CD4-positive, alpha-beta T cell treated with Interleukin-4 for 1 hour (primary cell): ENCODE measurements at regions not wholly inside any gene's neighbourhood (a gene's known extent, or its start where the extent isn't known, plus 50 kb on each side); places are given as distances from the start of the nearest gene placed in this dataset.

Experiments
- DNase-seq, 2 donors: peaks; one replicate each; pipeline ENCODE4 v3.0.0-alpha.2; 2020 to 2022

DNA sequence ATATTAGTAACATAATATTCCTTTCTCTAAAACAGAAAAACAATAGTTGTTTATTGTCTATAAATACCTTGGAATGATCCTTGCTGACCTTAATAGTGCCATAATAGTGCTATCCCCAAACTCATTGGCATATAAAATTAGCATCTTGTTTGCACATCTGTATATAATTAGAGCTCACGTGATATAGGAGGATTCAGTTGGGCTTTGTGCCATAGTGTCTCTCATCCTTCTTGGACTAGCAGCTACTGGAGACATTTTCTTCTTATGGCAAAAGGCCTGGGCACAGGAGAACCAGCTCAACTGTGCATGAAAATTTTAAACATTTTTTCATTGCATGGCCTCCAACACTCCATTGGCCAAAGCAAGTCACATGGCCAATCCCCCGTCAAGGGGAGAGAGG, 342.5 kb downstream of the SPATA31D1 start:
- no peak for DNase-seq

DNA sequence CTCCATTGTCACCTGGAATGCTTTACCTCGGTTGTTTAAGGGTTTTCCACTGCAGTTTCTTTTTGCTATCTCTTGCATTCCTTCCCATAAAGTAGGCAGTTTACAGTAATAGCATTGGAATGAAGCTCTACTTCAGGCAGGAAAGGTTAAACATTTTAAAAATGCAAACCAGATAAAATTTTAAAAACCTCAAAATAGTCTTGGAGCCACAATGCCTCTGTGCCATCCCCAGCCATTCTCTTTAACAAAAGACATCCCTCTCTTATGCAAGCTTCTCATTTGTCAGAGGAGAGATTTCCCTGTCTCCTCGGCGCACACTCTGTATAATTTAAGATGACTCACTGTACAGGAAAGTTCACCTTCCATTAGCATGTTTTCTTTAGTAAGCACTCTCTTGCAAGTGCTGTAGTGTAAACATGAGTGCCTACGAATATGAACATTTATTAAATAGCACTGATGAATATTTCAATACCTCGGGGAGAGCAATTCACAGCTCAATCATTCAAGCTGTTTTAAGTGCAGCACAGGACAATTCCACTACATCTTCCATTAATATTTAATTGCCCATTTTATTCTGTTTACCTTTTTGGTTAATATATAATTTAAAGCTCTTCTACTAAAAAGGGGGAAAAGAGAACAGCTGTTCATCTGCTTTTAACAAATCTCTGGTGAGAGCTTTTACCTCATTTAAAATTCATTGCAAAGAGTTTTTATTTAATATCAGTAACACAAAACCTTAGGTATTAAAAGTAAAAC, 343.6 kb downstream of the SPATA31D1 start:
- DNase-seq = no peak

DNA sequence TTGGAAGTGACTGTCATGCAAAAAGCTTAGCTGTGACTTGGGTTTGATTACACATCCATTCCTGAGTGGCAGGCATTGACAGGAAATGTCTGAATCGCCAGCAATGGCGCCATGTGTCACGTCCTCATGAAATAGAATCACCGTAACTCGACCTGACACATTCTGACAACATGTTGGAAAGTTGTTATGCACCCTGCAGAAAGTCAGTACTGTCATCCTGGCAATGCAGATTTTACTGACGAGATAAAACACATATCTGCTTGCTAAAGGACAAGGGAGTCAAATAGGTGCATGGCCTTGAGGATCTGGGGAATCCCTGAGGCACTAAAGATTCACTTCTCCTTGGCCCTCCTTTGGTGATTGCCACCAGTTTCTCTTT, 344.2 kb downstream of the SPATA31D1 start:
- no peak for DNase-seq

DNA sequence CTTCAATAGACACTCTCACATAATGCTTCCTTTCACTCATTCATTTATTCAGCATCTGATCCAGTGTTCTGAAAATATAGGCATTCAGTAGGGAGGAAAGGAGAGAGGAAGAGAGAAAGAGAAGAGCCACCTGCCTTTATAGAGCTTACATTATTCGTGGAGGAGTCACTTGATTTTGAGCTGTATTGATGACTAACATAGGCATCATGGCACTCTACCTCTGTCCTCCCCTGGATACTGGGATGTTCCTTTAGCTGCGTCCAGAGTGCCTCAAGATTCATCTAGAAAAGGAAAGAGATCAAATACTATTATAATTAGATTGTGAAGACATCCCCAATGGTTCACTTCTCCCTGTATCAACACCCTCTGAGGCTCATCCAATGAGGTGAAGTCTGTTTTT, 345.1 kb downstream of the SPATA31D1 start:
- DNase-seq = no peak

DNA sequence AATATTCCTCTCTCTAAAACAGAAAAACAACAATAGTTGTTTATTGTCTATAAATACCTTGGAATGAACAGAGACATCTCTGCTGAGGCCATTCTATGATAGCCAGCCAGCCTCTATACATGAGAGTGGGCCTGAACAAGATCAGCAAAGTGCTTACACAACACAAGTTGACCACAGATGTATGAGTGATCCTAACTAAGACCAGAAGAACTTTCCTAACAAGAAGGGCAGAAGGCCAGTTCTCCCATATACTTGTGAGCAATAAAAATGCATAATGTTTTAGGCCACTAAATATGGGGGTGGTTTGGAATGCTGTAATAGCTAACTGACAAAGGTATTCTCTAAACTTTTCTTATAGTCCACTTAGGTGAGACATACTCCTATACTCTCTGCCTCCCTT, 345.7 kb downstream of the SPATA31D1 start:
- DNase-seq = no peak

DNA sequence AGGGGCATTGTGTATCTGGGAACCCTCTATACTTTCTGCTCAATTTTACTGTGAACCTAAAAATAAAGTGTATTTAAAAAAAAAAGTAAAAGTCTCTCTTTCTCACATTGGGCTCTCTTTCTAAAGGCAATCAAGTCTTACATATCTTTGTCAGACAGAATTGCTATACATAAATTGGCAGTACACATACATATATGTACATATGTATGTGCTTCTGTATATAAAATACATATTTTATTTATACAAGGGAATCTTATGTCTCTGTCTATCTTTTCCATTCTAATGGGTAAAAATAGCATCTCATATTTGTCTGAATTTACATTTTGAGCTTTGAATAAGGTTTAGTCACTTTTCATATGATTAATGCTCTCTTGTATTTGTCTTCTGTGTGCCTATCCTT, 348.8 kb downstream of the SPATA31D1 start:
- DNase-seq = no peak

DNA sequence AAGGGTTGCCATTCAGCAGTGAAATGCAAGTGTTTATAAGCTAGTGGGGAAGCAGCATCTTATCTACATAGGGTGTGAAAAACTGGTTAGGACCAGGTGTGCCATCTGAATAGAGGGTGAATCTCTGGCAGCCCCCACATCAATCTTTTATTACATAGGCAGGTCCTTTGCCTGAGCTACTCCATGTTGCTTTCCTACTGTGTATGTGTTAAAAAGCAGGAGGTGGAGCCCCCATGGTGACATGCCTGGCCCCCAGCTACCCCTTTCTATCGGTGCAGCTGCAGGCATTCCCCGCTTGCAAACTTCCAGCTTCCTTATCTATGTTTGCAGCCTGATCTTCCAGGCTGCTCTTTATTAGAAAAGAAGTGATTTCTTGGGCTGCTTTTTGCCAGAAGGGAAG, 353.5 kb downstream of the SPATA31D1 start:
- no peak for DNase-seq

DNA sequence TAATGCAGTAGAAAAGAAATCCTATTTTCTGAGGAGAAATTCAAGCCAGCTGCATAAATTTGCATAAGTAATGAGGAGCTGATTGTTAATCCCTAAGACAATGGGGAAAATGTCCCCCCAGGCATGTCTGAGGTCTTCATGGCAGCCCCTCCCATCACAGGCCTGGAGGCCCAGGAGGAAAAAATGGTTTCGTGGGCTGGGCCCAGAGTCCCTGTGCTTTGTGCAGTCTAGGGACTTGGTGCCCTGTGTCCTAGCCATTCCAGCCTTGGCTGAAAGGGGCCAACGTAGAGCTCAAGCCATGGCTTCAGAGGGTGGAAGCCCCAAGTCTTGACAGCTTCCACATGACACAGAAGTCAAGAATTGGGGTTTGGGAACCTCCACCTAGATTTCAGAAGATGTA, 357.5 kb downstream of the SPATA31D1 start:
- DNase-seq = no peak

DNA sequence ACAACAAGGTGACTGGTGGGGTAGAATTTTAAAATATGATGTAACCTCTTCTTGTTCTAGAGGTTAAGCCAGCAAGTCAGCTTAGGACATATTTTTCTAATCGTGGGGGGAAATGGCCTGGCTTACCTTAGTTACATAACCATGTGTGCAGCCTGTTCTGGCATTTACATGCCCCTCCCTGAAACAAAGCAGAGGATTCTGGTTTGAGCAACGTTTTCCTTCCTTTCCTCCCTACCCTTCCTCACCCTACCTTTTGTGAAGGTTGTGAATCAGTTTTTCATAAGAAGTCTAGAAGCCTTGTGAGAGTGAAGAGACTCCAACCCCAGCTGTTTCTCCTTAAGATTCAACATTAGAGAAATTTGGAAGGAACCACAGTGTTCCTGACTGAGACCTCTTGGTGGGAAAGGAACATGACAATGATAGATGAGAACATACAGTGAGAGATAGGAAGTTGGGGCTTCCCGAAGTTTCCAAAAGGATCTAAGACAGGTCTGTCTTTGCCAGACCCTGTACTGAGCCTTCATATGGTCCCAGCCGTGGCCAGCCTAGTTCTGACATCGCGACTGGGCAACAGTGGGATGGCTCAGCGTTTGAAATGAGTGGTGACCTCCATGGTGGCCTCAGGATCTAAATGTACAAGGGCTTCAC, 365.2 kb downstream of the SPATA31D1 start:
- no peak for DNase-seq

DNA sequence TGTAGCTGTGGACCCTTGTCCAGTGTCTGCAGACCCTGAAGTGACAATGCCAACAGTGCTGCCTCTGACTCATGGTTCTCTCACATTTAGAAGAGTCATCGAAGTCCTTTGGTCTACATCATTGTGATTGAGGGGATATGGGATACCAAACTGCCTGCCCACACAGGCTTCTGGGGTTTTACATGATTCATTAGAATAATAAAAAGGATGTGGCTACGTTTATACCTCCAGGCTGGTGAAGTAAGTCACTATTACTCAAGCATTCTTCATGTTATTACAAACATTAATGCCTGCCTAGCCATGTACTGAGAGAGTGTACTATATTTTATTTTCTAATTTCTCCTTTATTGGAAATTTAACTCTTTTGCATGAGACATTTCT, 365.7 kb downstream of the SPATA31D1 start:
- DNase-seq = no peak

DNA sequence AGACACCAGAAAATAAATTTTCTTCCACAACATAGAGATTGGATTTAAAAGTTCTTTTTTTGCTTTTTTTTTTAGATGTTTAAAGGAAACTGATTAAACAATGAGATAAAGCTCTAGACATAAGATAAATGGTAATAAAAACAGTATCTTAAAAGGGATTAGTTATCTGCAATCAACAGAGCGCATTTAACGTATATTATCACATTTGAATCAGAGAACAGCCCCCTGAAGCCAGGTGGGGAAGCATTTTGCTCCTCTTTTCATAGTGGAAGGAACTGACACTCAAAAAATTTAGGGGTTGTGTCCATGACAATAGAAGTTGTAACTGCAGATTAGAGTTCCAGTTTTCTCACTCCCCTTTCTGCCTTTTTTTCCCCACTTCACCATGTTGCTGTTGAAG, 367.6 kb downstream of the SPATA31D1 start:
- DNase-seq = no peak

DNA sequence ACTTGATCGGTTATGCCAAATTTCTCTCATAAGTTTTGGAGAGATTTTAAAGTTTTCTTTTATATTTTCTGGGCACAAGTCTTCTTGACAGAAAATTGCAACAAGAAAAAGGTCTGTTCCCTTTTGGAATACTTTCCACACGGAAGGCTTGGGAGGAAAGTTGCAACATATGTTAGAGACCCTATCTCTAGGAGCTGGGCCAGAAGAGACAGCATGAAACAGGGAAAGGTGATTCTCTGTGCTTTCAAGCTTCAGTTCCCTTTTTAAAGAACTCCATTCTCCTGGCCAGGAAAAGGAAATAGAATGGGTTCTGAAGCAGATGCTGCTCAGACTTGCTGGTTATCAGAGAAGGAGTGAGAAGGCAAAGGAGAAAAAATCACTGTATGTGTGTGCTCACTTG, 368.3 kb downstream of the SPATA31D1 start:
- DNase-seq = no peak

DNA sequence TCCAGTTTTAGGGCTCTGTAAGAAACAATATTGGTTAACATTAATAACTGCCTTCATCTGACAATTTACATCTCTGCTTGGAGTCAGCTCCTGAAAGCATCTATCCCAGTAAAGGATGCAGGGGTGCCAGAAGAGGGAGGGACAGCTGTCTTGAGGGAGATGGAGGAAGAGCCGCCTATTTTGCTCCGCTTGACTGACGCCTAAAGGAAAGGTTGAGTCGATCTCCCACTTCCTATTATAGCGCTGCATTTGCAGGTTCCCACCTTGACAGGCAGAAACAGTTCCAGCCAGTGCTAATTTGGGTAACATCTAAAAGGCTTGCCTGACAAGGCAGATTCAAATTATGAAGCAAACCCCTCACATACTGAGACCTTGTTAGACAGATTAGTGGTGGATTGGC, 374.6 kb downstream of the SPATA31D1 start:
- DNase-seq = no peak

DNA sequence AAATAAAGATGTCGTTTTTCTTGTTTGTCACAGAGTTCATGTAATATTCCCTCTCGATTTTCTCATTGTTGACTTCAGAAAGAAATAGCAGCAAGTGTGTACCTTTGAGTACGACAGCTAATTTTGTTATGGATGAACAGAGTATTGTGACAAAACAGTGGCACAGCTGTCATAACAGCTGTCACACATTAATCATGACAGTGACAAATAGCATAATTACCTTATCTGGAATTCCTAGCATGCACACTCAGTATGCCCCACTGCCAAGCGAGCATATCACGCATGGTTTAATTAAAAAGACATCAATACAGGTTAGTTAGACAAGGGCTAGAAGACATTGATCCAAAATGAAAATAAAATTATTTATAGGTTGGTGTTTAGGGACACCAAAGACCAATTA, 375.1 kb downstream of the SPATA31D1 start:
- no peak for DNase-seq

DNA sequence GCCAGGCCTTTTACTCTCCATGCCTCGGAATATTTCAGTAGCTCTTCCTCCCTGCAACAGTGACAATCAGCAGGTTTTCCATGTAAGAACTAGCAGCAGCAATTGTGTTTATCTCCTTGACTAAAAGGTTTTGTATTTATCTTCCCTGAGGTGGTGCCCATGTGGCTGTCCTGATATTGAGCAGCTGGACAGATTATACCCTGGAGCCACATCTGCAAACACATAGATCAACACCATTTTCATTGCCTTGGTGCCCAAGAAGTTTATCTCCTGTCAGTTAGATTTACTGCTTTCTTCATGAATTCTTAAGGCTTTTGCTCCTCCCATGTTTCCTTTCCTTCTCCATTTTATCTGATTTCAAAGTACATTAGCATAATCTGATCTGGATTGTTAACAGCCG, 378.4 kb downstream of the SPATA31D1 start:
- no peak for DNase-seq

DNA sequence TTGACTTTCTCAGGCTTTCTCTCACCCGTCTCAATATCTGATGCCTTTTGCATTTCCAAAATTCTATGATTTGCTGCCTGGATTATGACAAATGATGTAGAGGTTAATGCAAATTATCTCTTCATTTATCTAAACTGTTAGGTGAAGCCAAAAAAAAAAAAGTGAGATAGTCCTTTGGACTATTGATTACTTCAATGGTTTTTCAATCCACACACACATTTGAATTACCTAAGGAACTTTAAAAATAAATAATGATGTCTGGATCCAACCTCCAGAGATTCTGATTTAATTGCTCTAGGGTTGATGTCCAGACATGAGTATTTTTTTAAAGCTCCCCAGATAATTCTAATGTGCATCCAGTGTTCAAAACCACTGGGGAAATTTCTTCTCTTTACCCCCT, 379.4 kb downstream of the SPATA31D1 start:
- DNase-seq = no peak

DNA sequence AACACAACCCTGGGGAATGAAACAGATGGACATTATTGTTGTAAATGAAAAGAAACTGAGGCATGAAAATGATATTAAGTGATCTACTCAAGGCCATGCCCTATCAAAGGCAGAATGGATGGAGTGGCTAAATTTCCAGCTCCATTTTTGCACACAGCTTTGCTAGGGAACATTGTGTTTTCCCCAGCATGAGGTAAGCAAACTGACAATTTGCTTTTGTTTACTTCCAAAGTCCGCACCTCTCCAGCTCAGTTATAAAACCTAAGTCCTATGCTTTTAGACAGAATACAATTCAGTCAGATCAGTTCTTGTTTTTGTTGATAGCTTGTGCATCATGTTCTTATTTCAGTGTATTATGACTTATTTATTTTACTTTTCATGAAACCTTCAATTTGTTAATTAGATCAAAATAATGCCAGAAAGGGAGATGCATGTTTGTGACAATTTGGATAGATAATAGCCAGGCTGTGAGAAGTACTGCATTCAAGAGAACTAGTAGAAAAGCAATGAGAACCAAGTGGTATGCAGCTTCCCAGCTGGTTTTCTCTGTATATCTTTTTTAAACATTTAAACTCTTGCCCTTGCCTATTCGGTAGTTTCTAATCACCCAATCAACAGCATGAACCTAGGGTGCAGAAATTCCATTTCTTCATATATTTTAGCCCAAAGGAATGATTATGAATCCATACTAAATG, 380.8 kb downstream of the SPATA31D1 start:
- DNase-seq = no peak

DNA sequence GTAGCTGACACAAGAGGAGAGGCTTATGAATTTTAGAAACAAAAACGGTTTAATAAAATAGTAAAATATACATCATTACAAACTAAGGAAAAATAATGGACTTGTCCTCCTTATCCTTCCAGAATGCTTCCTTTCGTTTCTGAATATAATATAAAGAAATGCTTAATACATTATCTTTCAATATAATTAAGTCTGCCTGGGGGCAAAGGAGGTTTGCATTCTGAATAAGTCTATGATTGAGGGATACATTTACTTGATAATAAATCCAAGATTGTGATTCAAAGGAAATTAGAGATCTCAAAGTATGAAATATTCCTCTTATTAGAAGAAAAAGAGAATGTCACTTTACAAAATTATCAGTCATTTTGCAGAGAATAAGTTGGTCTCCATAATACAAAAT, 386.5 kb downstream of the SPATA31D1 start:
- no peak for DNase-seq

DNA sequence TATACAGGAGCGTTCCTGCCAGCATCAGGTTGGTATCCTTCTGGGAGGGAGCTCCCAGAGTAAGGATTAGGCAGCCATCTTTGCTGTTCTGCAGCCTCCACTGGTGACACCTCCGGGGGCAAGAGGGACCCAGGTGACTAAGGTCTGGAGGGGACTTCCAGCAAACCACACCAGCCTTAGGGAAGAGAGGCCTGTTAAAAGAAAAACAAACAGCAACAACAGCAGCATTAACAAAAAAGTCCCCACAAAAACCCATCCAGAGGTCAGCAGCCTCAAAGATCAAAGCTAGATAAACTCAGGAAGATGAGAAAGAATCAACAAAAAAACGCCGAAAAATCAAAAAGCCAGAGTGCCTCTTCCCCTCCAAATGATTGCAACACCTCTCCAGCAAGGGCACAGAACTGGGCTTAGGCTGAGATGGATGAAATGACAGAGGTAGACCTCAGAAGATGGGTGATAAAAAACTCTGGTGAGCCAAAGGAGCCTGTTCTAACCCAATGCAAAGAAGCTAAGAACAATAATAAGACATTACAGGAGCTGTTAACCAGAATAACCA, 388.2 kb downstream of the SPATA31D1 start:
- DNase-seq = no peak

DNA sequence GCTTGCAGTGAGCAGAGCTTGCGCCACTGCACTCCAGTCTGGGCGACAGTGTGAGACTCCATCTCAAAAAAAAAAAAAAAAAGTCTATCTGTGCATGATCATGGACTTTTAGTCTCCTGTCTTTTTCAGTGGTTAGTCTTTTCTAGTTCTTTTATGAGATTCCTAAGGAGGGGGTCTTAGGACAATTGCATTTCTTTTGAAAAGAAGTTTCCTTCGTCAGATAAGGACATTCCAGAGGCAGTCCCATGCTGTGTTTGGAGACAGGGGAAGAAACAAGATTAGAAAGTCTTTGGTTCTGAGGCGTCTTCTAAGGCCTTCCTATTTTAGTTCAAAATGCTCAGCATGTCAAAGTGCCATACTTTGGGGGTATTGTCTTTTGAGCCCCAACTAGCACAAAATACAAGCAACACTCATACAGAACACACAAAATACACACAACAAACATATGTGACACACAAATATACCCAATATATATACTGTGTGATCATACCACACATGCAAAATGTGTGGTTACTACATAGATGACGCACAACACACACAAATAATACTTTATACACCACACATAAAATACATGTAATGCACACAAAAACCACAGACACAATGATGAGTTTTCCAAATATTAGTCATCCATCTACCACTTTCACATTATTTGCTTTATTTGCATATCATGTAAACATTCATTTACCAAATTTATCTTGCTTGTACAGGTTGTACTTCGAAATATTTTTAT, 394.5 kb downstream of the SPATA31D1 start:
- DNase-seq = no peak

DNA sequence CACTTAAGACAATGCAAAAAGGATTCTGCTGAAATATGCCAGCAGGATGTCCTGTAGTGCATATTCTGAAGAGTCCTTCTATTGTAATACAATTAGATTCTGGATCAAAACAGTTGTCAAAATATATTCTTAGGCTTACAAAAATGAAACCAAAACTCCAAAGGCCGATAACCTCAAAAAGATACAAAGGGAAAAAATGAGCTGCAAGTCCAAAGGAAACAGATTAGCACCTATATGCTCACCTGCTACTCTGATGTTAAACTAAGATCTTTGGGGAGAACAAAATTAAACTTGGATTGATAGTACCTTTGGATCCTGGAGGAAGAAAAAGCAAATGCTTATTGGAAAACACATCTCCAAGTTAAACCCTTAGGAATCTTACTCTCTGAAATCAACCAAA, 397.1 kb downstream of the SPATA31D1 start:
- no peak for DNase-seq

DNA sequence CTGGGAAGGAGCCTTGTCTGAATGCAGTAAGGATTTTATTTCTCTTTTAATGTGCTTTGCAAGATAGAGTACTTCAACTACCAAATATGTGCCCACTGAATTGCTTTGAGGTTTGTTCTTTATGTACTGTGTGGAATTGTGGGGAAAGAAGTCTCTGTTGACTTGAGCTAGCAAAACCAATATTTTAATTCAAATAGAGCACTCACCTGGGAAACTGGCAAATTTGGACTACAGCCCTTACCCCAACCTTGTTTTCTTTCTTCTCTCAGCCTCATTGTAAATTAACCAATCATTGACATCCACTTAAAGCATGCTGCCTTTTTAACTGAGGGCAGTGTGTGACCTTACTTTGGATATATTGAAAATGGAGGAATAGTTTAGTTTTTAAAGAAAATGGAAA, 409.0 kb downstream of the SPATA31D1 start:
- no peak for DNase-seq

DNA sequence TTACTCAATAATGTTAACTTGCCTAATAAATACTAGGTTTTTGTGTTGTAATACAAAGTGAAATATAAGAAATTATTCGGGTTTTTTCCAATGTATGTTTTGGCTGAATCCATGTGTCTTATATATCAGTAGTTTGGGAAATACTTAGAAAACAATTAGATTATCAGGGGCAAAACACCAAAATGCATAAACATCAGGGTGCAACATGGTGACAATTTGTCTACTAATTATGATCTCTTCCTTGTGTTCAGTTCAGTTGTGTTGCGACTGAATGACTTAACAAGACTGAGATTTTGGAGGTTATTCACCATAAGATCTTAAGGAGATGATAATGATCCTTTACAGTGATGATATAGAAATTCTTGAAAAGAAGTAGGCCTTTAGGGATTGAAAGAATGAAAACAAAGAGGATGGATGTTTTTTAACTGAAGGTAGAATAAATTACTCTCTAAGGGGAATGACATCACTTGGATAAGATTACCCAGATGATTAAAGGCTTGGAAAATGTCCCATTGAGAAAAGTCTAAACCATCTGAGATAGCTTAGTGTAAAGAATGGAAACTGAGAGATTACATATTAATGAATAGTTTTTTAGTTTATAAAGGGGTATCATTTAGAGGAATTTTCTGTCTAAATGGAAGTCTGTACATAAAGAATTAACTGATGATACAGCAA, 415.8 kb downstream of the SPATA31D1 start:
- no peak for DNase-seq
